GM12872 (cell line): ENCODE measurements at regions not wholly inside any gene's neighbourhood (a gene's known extent, or its start where the extent isn't known, plus 50 kb on each side); places are given as distances from the start of the nearest gene placed in this dataset.

Source experiments
- CTCF ChIP-seq: IDR thresholded peaks from 3 replicates; pipeline ENCODE4 v1.5.1; 2011; ENCODE audit warnings: low read depth, mild to moderate bottlenecking, low read length, moderate library complexity; ENCODE audit not compliant: insufficient read depth

DNA sequence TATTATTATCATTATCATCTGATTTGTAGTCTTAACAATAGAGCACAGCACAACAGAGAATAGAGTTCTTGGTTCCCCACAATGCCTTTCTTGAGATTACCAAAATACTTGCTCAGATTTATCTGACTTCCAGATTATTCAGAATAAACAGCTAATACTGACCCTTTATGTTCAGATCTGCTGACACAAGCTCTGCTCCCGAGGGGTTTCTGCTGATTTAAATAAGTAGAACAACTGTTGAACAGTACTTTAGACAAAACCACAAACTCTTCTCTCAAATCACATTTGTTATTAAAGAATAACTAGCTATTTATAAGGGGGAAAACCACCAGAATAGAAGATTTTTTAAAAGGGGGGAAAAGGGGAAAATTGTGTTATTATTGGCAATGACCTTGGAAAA, 380.2 kb upstream of the ATP11B start:
- TF ChIP-seq CTCF, result no peak

DNA sequence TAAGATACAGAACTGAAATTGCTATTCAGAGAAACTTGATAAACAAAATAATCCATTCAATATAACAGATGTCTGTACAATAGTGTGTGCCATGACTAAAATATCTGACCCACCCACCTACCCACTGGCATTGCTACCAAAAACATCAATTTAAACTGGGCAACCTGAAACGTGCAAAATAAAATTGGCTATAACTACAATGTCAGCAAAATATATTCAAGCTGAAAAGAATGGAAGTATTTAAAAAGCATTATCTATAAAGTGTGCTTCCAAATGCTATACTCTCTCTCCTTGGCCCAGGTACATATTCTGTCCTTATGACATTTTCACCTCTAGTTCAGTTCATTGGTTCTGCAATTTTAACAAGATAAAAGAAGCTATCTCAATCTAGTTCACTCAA, 379.6 kb upstream of the ATP11B start:
- TF ChIP-seq CTCF, result no peak

DNA sequence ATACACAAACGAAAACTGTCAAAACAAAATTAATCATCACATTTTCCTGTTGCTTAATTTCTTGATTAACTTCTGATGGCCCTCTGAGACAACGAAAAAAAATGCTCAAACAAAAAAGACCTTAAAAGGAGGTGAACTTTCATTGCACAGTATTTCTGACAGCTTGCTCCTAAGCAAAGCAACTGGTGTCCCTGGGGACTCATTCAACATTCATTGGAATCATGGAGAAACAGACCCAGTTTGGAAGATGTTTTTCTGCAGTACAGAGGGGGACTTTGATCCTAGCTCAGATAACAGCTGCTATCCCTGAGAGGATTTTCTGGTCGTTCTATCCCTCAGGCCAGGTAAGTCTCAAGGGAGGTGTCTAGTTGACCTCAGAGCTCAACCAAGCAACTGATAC, 378.7 kb upstream of the ATP11B start:
- TF ChIP-seq CTCF, result no peak

- no peak for TF ChIP-seq CTCF
These were observed 372.6 kb upstream of the ATP11B start for GRCh38 chr3:182420741-182421140.

DNA sequence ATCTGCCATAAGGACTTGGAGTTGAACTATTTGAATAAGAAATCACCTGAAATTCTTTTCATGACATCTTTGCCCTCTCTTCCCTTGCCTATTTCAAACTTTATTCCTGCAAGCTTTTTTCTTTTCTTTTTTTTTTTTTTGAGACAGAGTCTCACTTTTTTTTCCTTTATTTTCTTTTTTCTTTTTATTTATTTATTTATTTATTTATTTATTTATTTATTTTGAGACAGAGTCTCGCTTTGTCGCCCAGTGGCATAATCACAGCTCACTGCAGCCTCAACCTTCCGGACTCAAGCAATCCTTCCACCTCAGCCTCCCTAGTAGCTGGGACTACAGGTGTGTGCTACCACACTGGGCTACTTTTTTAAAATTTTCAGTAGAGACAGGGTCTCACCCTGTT, 369.3 kb upstream of the ATP11B start:
- no peak for TF ChIP-seq CTCF

DNA sequence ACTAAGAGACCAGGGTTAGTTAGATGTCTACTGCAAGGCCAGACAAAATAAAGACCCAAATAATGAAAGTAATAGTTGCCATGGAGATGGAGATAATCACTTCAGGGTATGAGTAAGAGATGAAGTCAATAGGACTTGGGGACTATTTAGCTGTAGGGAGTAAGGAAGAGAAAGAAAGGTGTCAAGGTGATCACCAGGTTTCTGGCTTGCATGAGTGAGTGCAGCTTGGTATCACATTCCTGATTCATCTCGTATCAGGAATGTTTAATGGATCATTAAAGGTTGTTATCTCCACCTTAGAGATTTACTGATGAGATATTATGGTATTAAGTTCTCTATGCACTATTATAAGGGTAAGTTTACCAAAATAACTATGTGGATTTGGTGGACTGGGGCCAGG, 357.4 kb upstream of the ATP11B start:
- TF ChIP-seq CTCF, result no peak

DNA sequence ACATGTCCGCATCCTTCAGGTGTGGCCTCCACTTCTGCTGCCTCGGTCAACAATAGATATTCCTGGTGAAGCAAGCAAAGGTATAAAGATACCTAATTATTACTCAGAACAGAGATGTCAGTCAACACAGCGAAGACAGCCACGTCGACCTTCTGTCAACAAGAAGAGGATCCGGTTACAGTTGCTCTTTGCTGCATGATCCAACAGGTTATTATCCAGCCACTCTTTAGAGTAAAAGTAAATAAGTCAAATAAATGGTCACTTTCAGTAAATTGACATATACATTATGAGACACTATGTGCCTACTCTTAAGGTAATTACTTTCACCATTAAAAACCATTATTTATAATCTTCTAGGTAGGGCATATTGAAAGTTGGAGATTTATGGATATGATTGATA, 356.8 kb upstream of the ATP11B start:
- no peak for TF ChIP-seq CTCF

GRCh38 chr3:182438398-182438797, 354.9 kb upstream of the ATP11B start:
- TF ChIP-seq CTCF, result no peak
